GM19025 (cell line): ENCODE measurements at regions not wholly inside any gene's neighbourhood (a gene's known extent, or its start where the extent isn't known, plus 50 kb on each side); places are given as distances from the start of the nearest gene placed in this dataset.

Experiments
- ATAC-seq: cut with Tn5 transposase; IDR thresholded peaks from one replicate; pipeline ENCODE4 v1.9.1; 2021; ENCODE audit warnings: mild to moderate bottlenecking, low read depth, moderate library complexity; ENCODE audit not compliant: unreplicated experiment

DNA sequence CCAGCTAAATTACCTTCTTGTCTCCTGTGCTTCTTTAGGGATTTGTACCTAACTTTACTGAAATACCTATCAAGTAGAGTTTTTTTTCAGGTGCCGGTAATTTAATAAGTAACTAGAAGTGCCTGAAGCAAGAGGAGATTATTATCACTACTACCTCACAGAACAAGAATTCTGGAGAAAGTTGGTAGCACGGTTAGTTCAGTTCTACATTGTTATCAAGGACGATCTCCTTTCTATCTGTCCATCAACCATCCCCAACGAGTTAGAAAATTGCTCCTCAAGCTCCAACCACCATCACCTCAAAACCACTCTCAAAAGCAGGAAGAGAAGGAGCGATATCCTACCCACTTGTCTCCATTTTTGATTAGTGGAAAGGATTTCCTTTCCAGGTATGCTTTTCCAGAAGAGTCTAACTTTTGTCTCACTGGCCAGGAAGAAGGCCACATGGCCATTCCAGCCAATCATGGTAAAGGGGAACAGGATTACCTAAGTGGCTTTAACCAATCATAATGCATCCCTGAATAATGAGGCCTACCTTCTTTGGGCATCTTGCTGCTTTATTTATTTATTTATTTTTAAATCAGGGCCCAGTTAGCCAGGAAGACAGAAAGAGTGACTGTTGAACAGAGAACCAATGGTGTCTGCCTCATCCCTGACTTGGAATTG lies 265.2 kb downstream of the SNX13 start:
- no peak for ATAC-seq

DNA sequence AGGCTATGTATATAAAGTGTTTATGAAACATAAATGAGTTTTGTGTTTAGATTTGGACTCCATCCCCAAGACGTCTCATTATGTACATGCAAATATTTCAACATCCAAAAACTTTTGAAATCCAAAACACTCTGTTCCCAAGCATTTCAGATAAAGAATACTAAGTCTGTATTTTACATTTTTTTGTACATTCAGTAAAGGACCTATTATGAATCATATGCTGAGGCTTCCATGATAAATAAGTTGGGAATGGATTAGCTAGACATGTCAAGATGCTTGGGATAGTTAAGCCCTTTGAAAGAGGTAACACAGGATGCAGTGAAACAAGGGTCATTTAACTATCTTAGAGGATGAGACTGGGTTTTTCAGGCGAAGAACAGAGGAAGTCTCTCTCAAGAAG lies 262.9 kb downstream of the SNX13 start:
- ATAC-seq, result no peak

DNA sequence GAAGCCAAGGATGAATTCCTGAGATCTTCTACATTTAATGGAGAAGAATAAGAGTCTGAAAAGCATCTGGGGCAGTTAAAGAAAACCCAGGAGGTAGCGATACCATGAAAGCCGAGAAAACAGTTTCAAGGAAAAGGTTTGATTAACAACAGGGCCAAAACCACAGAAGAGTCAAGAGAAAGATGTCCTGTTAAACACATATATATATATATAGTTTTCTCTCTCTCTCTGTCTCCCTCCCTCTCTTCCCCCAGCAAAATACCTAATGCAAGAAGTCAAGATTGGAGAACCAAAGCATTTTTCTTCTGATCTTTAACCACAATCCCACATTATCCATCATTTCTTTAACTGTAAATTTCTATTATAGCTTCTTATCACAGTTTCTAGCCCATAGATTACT lies 261.4 kb downstream of the SNX13 start:
- ATAC-seq, result no peak

DNA sequence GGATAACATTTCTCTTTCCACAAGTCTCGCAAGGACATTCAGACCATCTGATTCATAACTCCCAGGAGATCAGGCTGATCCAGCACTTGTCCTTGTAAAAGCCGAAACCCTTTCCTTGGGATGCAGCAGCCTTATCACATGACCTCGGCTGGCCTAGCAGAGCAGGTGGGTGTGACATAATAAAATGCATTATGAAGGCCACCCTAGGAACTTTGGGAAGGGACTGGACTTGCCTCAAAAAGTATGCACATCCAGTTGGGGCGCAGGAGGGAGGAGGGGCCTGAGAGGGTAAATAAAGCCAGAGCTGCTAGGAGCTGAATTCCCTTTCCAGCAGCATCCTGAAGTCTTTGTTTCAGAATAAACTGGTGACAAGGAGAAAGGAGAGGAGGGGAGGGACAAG lies 260.8 kb downstream of the SNX13 start:
- no peak for ATAC-seq

DNA sequence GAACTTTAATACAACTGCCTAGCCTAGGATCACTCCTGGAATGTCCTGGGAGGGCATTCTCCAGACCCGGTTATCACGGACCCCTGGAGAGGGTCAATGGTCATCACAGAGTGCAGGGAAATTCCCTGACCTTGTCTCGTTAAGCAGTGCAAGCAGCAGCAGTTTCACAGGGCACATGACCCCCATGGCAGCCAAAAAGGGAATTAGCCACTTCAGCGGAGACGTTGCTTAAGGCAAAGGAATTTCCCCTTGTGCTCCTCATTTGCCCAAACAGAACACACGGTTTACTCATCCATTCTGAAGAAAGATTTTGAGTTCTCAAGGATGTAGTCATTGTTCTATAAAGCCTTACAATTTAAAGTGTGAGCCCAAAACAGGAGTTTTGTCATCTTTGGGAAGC lies 260.3 kb downstream of the SNX13 start:
- no peak for ATAC-seq

DNA sequence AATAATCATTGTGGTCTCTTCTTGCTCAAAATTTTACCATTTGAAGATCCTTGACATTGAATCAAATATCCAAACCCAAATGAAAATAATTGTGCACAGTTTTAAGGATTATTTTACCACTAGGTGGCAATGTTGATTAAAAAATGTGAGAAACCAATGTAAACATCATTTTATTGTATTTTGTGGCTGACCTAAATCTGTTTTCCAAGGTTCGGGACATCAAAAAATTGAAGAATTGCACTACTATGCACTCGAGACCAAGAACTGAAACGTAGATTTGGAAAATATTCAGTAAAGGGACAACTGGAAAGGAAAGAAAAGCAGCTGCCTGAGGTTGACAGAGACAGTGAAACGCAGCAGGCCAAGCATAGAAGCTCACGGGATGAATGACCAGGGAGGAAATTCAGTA lies 259.3 kb downstream of the SNX13 start:
- ATAC-seq, result no peak

DNA sequence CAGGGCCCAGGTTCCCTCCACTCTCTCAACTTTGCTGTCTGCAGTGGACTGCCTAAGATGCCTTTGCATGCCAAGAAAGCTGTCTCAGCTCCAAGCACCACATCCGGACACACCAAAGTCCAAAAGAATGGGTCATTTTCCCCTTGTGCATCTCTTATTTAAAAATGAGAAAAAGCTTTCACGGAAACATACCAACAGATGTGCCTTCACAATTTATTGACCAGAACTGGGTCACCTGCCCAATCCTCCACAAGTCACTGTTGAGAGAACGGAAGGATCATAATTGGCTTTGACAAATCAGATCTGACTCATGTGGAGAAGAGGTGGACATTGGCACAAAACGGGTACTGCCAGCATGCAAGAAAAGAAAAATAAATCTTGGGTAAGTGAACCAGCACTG lies 258.3 kb downstream of the SNX13 start:
- no peak for ATAC-seq

DNA sequence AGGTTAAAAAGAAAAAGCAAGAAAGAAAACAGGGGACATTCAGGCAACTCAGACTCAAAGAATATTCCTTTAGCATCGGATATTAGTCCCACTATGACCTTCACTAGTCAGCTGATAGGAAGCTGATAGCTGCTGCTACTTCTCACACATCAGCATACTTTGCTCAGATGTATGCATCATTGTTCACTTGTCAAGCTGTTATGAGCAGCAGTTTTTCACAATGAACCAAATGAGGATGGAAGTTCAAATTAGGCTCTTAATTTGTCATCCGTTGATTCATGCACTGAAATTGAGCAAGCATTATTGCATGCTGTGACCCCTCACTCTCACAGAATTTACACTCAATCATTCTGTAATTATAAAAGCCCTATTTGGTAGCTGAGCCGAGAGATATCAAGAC lies 257.7 kb downstream of the SNX13 start:
- no peak for ATAC-seq

DNA sequence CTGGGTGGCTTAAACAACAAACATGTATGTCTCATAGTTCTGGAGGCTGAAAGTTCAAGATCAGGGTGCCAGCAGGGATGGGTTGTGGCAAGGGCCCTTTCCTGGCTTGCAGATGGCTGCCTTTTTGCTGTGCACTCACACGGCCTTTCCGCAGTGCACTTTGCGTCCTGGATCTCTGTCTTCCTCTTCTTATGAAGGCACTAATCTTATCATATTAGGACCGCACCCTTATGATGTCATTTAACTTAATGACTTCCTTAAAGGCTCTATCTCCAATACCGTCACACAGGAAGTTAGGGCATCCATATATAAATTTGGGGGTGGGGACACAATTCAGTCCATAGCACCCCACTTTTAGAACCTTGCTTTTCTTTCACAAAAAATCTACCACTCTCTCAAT lies 255.2 kb downstream of the SNX13 start:
- no peak for ATAC-seq

DNA sequence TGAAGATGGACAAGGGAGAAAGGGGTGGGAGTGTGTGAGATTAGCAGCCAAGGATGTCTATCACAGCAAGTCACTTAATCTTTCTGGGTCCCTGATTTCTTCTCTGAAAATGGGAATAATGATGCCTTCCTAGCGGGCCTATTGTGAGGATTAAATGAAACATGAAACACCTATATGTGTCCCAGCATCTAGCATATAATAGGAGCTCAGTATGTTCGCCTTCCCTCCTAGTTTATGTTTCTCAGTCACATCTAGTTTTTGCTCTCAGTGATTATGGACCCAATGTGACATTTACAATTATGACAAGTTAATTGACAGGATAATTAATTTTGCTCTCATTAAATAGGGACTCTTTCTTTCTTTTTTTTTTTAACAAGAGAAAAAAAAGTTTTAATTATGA lies 252.9 kb downstream of the SNX13 start:
- ATAC-seq, result no peak

DNA sequence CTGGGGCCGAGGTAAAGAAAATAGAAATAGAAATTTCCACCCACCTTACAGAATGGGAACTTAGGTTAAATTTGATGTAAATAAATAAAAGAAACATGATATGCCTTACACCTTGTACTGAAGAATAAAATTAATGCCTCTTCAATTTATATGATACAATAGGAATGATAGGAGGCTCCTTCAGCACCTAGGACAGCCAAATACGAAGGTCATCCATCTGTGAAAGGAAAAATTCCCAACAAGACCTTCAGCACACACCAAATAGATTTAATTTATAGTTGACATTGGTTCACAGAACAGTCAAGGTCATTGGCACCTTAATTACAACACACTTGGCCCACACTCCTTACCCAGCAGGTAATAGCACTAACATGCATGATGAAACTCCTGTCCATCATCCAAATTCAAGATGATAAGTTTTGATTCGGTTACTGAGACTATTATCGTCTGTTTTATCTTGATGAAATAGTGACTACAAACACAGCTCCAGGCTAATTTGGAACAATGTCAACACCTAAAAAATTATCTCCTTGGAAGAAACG lies 250.9 kb downstream of the SNX13 start:
- ATAC-seq, result no peak

DNA sequence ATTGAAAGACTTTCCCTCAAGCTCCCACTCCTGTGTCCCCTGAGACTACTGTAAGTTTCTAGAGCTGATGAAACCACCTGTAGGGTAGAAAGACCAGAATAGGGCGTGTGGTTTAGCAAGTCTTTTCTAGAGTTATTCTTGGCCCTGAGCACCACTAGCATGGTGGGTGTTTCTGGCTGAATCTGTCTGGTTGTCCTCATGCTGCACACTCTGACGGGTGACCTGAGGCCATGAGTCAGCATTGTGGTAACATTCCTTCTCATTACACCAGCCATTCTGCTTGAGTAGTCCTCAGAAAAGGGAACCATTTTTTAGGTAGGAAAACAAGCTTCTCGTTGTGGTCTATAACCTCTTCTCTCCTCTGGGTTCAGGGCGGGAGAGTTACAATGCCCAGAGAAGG lies 250.3 kb downstream of the SNX13 start:
- no peak for ATAC-seq

DNA sequence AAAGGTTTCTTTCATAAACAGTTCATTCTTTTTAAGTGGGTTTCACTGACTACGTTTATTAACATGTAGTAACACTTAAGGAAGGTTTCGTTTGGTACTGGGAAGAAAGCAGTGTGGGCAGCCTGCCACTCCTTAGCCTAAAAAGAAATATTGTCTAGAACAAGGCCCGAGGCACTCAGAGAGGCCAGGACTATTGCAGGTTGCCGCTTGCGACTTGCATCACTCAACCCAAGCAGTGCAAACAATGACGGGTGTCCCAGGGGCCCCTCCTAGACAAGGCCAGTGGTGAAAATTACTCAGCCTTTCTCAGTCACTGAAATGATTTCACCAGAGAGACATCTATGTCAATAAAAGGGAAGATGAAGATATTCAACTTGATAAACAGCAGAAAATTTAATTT lies 243.9 kb downstream of the SNX13 start:
- ATAC-seq, result no peak

DNA sequence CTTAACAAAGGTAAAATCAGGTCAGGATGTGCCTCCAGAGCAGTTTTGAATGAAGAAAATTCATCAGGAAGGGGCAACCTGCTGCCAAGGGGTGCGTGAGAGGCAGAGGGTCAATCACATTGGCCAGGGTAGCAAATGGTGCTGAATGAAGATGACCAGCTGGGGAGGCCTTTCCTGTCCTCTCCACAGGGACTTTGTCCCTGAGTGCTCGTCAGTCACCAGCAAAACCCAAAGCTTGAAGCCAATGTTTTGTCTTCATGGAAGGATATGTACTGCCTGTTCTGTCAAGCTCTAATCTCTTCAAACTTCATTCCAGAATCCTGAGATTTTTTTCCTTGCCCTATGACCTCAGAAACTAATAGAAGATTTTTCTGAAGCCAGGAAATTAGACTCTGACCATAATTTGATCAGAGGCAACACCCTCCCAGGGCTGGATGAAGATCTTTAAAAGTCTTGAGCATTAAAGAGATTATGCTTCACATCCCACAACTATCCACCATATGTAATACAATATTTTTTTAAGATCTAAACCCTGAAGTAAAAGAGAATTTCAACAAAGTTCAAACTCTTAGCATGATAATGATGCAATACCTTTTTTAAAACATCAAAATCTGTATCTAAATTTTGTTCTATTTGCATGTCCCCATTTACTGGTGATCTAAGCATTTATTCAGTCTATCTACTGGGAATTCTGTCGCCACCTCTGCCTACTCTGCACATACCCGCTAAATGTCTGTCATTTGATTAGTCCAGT lies 243.0 kb downstream of the SNX13 start:
- ATAC-seq, result no peak

DNA sequence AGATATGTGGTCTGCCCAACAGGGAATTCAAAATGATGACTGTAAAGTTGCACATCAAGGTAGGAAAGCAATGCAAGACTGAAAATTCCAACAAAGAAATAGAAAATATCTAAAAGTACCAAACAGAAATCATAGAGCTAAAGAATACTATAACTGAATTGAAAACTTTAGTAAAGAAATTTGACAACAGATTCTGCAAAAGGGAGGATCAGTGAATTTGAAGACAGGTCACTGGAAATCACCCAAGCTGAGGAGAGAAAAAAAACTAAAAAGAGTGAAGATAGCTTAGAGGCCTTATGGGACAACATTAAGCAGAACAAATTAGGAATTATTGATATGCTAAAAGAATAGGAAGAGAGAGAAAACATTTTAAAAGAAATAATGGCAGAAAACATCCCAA lies 240.6 kb downstream of the SNX13 start:
- no peak for ATAC-seq

DNA sequence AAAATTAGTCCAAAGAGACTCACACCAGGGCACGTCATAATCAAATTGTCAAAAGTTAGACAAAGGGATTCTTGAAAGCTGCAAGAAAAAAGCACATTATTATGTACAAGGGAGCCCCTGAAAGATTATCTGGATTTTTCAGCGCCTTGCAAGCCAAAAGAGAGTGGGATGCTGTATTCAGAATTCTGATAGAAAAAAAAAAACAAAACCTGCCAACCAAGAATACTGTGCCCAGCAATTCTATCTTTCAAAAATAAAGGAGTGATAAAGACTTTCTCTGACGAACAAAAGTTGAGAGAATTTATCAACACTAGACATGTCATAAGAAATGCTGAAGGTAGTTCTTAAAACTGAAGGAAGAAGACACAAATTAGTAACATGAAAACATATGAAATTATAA lies 240.2 kb downstream of the SNX13 start:
- no peak for ATAC-seq

DNA sequence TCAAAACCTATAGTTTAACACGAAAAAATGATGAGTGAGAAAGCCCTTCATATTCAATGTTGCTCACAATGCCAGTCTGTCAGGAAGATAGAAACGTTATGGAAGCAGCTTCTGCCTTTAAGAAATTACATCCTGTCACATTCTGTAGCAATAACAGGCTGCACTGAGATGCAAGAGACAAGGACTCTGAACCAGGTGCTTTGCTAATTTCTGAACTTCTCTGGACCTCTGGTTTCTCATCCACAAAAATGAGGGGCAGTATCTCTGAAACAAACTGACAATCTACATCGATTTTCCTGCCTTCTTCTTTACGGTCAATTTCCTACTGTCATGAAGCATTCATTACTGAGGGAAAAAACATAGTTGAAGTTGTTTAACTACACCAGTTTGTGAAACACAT lies 234.0 kb downstream of the SNX13 start:
- no peak for ATAC-seq

DNA sequence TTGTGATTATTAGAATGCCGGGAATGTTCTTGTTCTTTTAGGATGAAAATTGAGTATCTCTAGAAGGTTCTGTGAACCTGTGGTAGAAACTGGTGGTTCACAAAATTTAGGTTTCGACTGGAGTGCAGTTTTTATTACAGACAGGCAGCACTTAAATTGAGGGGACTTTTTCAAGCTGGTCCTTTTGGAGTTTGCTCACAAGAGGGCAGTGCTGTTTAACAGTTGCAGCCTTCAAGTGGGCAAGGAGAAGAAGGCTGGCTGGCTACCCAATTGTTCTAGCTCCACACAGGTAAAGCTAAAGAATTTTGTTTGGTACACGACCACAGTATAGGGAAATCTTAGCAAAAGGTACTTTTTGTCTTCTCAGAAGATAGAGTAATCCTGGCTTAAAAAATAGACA lies 233.6 kb downstream of the SNX13 start:
- peak; percentile 63 for ATAC-seq

DNA sequence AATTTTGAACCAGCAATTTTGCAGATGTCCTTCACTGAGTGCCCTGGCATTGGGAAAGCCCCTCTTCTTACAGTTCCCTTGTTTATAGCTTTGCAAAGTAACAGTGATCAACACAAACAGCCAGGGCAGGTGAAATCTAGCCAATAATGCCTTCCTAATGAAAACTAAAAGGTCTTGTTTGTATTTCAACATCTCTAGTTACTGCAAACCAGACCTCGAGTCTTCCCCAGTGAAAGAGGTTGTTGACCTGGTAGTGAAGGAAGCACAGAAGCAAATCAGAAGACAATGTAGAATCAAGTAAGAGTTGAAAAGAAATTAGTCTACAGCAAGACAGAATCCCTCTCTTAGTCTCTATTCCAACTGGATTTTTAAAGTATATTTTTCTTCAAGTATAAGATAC lies 231.2 kb downstream of the SNX13 start:
- ATAC-seq, result no peak

DNA sequence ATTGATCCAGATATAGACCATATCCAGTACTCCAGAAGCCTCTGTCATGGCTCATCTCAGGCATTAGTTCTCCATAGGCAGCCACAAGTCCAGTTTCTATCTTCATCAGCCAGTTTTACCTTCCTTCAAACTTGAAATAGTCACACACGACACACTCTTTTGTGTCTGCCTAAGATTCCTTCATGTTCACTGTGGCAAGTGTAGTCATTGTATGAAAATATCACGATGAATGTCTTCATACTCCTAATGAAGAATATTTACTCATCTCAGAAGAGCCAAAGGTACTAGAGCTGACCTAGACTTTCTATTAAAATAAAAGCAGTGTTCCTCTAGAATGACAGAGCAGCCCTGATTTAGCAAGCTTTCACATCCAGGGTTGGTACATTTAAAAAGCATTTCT lies 230.7 kb downstream of the SNX13 start:
- ATAC-seq, result no peak

DNA sequence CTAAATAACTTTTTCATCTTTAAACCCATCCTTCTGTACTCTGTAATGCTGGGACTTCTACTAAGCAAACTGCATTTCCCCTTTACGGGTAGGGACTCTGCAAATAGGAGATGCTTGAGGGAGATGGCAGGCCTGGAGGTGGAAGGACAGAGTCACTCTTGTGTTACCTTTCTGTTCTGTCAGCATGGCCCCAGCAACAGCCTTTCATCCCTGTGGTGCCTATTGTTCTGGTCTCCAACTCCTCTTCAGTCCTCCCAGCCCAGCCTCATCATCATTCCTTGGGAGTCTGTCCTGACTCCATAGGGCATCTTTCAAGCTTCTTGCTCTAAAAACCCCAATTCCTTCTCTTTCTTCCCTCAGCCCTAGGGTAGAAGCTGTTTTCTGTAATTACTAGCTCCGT lies 230.0 kb downstream of the SNX13 start:
- ATAC-seq, result no peak

DNA sequence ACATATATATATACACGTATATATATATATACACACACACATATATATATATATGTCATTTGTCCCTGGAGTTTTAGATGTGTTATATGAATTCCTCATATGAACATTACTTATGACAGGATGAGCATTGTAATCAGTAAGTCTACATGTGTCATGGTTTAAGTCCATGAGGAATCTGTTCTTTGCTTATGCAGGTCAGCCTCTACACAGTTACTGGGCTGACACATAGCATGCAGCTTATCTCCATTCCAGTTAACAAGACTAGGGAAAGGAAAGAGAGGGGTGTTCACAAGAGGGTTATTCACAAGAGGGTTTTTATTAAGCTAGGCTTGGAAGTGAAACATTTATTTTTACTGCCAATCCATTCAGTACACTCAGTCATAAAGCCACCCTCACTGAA lies 226.7 kb downstream of the SNX13 start:
- no peak for ATAC-seq
